HG03097 (cell line): ENCODE measurements at regions not wholly inside any gene's neighbourhood (a gene's known extent, or its start where the extent isn't known, plus 50 kb on each side); places are given as distances from the start of the nearest gene placed in this dataset.
A peak's percentile ranks its signal among the peaks of the same experiment; 100 is the strongest.
"Not testable (repeated sequence)": the region's sequence is repeated elsewhere in the genome, so short reads cannot be mapped to it uniquely, and the experiment has no call there.

Source experiments
- ATAC-seq: cut with Tn5 transposase; IDR thresholded peaks from one replicate; pipeline ENCODE4 v1.9.1; 2021; ENCODE audit not compliant: unreplicated experiment, low FRiP score

DNA sequence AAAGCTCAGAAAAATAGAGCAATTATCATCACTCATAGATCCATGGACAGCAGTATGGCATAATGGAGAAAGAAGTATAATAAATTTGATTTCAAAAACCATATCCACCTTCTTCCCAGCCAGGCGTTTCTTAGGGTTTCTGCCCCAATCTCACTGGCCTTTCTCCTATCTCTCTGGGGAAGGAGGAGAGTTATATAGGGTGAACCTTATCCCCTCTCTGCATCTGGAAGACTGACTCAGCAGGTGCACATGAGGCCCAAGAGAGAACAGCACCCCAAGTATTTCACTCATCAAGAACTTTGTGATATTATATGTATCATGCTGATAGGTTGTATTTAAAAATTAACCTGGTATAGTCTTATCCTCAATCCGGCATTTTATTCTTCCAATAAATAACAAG, 318.8 kb upstream of the RASGEF1B start:
- ATAC-seq = no peak

- no peak for ATAC-seq
Measured at GRCh38 chr4:81789741-81790399, 318.2 kb upstream of the RASGEF1B start.

- ATAC-seq = no peak
Measured at GRCh38 chr4:81789158-81789557, 317.5 kb upstream of the RASGEF1B start.

DNA sequence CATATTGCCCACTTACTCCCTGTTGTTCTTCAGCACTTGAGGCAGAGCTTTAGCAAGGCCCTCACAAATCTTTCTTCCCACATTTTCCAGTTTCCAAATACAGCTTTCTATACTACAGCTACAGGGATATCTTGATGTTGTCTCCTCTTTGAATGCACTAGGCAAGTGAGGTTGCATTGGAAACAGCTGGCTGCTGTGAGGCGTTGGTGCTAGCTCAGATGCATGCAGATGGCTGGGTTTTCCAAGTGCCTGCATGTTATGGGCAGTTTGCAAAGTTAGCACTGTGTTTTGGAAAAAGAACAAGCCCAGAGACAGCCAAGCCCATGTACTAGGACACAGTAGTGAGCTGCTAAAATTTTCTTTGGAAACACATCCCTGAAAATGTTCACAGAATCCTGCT, 315.1 kb upstream of the RASGEF1B start:
- ATAC-seq = no peak

- no peak for ATAC-seq
Measured at GRCh38 chr4:81786063-81786763, 314.5 kb upstream of the RASGEF1B start.

DNA sequence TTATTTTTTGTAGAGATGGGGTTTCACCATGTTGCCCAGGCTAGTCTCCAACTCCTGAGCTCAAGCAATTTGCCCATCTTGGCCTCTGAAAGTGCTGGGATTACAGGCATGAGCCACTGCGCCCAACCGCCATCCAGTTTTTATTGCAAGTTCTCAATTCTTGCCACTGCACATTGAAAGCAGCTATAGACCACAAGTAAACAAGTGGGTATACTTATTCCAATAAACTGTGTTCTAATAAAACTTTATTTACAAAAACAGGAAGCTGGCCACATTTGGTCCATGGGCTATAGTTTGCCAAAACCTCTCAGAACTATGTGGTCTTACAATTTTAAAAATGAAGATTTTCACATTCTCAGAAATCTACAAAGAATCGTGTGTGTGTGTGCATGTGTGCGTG, 313.6 kb upstream of the RASGEF1B start:
- no peak for ATAC-seq

DNA sequence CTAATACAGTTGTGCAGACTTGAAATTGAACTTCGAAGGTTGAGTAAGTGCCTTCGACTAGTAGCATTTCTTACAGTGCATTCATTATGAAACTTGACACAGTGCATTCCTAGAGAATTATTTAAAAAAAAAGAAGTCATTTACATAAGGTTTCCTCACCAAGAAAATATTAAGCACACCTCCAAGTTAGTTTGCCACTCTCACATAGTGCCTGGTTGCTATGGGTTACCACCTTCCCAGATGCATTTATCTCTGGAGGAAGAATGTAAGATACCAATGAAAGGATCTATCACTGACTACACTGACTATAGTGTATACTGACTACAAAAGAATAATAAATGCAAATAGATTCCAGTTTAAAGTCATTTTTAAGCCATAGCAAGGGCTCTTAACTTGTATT, 311.9 kb upstream of the RASGEF1B start:
- ATAC-seq = no peak

- ATAC-seq = no peak
Measured at GRCh38 chr4:81781799-81782198, 310.1 kb upstream of the RASGEF1B start.

DNA sequence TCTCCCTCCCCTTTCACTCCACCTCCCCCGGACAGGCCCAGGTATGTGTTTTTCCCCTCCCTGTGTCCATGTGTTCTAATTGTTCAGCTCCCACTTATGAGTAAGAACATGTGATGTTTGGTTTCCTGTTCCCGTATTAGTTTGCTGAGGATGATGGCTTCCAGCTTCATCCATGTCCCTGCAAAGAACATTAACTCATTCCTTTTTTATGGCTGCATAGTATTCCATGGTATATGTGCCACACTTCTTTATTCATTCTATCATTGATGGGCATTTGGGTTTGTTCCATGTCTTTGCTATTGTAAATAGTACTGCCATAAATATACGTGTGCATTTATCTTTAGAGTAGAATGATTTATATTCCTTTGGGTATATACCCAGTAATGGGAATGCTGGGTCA, 306.0 kb upstream of the RASGEF1B start:
- ATAC-seq = not testable (repeated sequence)

DNA sequence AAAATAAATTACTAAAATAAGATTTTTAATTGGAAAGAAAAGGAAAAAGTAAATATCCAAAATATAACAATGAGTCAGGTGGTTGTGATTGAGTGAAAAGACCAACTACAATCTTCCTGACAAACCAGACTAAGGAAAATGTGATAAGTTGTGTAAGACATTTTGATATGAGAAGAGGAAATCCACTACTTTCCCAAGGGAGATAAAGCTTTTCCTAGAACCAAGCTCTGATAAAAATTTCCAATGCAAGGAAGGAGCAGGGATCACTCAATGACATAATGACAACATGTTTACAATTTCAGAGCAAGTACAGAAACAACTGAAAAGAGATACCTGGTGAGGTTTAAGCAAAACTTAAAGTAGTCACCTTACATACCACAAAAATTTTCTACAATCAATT, 305.1 kb upstream of the RASGEF1B start:
- ATAC-seq = no peak

GRCh38 chr4:81773557-81773956, 301.9 kb upstream of the RASGEF1B start:
- ATAC-seq = no peak

DNA sequence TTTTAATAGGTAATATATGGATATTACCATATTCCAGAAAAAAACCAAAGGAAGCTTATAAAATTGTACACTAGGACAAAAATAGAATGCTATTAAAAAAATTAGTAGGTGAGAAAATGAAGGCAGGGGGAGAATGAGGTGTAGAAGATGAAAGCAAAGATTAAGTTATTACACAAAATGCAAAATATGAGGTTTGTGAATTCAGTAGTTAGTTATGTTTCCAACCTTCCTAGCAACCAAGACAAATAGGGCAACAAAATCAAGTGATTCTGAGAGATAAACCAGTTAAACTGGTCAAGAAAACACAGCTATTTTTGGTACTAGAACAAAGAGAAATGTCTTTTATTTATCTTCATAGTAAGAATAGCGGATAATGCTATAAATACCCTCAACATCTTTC, 300.0 kb upstream of the RASGEF1B start:
- ATAC-seq = no peak

- no peak for ATAC-seq
Measured at GRCh38 chr4:81769244-81769643, 297.5 kb upstream of the RASGEF1B start.

DNA sequence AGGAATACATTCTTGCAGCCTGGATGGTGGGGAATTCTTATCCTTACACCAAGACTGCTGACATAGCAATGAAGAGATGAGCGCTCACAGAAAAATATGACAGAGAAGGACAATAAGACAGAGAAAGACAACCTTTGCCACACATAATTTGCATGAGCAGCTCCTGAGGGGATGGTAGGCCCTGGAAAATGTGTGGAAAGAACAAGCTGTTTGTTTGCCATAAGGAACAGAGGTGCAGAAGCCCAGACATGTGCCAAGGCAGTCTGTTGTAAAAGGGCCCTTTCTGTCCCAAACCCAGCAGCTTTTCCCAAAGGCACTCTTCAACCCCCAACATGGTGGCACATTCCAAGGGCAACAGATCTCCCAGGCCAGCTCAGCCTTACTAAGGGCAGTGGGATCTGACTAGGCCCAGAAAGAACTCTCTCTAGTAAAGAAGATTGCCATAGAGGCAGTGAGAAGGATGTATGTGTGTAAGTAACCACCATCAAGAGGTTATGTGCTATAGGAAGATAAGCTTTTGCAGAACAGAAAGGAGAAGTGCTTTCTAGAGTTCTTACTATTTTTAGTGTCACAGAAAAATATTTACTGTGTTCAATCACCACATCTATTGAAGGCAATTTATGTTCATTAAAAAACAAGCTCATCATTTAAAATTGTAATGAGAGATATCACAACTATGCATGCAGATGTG, 287.0 kb upstream of the RASGEF1B start:
- ATAC-seq = no peak

DNA sequence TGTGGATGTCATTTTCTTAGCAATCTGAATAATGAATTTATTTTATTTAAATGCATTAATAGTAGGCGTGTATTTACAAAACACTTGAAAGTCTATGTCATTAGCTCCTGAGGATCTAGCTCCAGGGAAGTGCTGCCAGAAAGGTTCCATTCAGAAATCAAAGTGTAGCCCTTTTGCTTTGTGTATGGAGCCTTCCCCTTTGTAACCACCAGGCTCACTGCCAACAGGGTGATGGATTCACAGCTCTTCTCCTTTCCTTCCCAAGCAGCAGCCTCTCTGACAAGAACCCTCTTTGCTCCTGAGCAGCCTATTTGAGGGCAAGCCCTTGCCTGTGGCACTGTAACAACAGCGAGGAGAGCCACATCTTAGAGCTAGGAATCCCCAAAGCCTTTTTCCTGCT, 286.0 kb upstream of the RASGEF1B start:
- ATAC-seq = no peak

GRCh38 chr4:81756973-81757372, 285.3 kb upstream of the RASGEF1B start:
- ATAC-seq = peak; percentile 96

- no peak for ATAC-seq
Measured at GRCh38 chr4:81756042-81756441, 284.3 kb upstream of the RASGEF1B start.

GRCh38 chr4:81754169-81754568, 282.5 kb upstream of the RASGEF1B start:
- no peak for ATAC-seq

DNA sequence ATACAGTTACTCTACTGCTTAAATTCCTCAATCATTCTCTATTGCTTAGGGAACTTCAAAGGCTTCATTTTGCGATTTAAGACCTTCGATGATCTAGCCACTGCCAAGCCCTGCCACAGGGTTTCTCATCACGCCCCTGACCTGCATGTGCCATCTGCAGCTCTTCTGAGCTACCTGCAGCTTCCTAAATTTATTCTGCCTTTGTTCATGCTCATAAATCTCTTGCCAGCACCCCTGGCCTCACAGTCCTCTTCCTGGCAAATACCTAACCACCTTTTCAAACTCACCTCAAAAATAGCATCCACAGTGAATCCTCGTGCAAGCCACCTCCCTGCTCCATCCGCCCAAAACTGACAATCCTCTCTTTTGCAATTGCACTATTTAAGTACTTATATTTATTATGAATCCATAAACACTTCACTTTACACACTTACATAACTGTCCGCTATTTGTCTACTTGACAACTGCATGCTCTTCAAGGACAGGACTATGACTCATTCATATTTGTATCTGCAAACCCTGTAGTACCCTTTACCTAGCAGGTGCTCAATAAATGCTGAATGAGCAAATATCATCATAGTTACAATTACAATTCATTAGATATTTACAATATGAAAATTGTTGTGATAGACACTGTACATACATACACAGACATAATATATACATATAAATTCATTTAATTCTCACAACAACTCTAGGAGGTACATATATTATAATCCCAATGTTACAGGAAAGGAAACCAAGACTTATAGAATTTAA, 280.0 kb upstream of the RASGEF1B start:
- no peak for ATAC-seq

GRCh38 chr4:81747242-81747930, 275.7 kb upstream of the RASGEF1B start:
- ATAC-seq = no peak

DNA sequence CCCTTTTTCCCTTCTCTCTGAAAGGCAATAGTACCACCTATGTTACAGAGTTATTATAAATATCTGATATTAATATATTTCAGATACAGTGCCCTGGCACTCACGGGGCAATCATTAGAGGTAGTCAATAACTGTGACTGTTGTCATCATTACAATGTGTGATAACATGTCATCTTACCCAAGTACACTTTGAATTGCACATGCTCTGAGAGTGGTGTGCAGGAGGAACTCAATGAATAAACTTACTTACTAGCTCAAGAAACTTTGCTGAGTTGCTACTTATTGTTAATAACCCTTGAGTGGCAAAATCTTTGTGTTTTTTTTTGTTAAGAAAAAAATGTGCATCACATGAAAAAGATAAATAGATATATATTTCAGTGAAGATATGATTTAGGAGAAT, 275.1 kb upstream of the RASGEF1B start:
- no peak for ATAC-seq
